ENCODE measurements at regions not wholly inside any gene's neighbourhood (a gene's known extent, or its start where the extent isn't known, plus 50 kb on each side); places are given as distances from the start of the nearest gene placed in this dataset.

DNA sequence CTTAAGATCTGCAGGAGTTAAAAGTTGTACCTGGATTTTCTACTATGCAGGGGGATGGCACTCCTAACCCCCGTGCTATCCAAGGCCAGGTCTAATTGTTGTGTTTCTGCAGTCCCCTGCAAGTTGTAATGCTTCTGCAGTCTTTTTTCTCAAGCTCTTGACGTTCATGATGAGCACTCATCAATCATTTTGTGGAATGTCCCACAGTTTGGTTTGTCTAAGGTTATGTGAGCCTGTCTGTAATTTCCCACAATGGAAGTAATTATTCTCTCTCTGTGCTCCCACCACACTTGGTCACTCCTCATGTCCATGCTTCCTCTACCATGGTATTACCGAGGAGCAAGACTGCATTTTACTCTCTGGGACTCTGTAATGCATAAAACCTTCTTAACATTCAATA, 107.6 kb upstream of the SSTR4 start:
- Histone ChIP-seq H3K9me3 (ENCODE audit: low read depth, low read length, poor library complexity, severe bottlenecking) (no peaks in the 10 kb centered on the region), H3K36me3 (ENCODE audit: insufficient read depth, low read length, poor library complexity, severe bottlenecking) (no peaks in the 10 kb centered on the region), H3K4me3 (ENCODE audit: low read depth, low read length, poor library complexity, severe bottlenecking) (no peak overlapping the region), H3K27ac (ENCODE audit: low read depth, low read length, poor library complexity, severe bottlenecking) (no peak overlapping the region), H3K27me3 (replicated peaks; ENCODE audit: insufficient read depth, low read depth, low read length, poor library complexity) (peaks cover 34% of the 10 kb centered on the region), H3K4me1 (ENCODE audit: insufficient read depth, low read length, poor library complexity, severe bottlenecking) (no peaks in the 10 kb centered on the region)
- ChIA-PET POLR2A (ENCODE audit: low non-redundant PET) (no interaction called here), CTCF (no interaction called here)
- TF ChIP-seq, protein P1, sequence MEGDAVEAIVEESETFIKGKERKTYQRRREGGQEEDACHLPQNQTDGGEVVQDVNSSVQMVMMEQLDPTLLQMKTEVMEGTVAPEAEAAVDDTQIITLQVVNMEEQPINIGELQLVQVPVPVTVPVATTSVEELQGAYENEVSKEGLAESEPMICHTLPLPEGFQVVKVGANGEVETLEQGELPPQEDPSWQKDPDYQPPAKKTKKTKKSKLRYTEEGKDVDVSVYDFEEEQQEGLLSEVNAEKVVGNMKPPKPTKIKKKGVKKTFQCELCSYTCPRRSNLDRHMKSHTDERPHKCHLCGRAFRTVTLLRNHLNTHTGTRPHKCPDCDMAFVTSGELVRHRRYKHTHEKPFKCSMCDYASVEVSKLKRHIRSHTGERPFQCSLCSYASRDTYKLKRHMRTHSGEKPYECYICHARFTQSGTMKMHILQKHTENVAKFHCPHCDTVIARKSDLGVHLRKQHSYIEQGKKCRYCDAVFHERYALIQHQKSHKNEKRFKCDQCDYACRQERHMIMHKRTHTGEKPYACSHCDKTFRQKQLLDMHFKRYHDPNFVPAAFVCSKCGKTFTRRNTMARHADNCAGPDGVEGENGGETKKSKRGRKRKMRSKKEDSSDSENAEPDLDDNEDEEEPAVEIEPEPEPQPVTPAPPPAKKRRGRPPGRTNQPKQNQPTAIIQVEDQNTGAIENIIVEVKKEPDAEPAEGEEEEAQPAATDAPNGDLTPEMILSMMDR (conservative IDR thresholded peaks at IDR 0.05; ENCODE audit: low read depth, low read length): no peak
- no peak for TF ChIP-seq EZH2 (IDR thresholded peaks at IDR 0.05; ENCODE audit: borderline replicate concordance, low read depth, low read length, poor library complexity, severe bottlenecking)
- BruUV-seq (replicated peaks): no TSS peak
- intact Hi-C loops (cut with micrococcal nuclease; ENCODE audit: unreplicated experiment): no loop called here
- no peak for DNase-seq (ENCODE audit: low spot score)

- no TSS peak for BruUV-seq (replicated peaks)
- Histone ChIP-seq H3K27me3 (replicated peaks; ENCODE audit: insufficient read depth, low read depth, low read length, poor library complexity) (peaks cover 34% of the 10 kb centered on the region), H3K27ac (ENCODE audit: low read depth, low read length, poor library complexity, severe bottlenecking) (no peak overlapping the region), H3K9me3 (ENCODE audit: low read depth, low read length, poor library complexity, severe bottlenecking) (no peaks in the 10 kb centered on the region), H3K36me3 (ENCODE audit: insufficient read depth, low read length, poor library complexity, severe bottlenecking) (no peaks in the 10 kb centered on the region), H3K4me3 (ENCODE audit: low read depth, low read length, poor library complexity, severe bottlenecking) (no peak overlapping the region), H3K4me1 (ENCODE audit: insufficient read depth, low read length, poor library complexity, severe bottlenecking) (no peaks in the 10 kb centered on the region)
- ChIA-PET CTCF (no interaction called here), POLR2A (ENCODE audit: low non-redundant PET) (no interaction called here)
- DNase-seq (ENCODE audit: low spot score): no peak
- intact Hi-C loops (cut with micrococcal nuclease; ENCODE audit: unreplicated experiment): no loop called here
- TF ChIP-seq EZH2 (IDR thresholded peaks at IDR 0.05; ENCODE audit: borderline replicate concordance, low read depth, low read length, poor library complexity, severe bottlenecking): no peak
- TF ChIP-seq, protein P1 (conservative IDR thresholded peaks at IDR 0.05; ENCODE audit: low read depth, low read length): no peak
These were observed 106.4 kb upstream of the SSTR4 start for GRCh38 chr20:22928679-22929078.

DNA sequence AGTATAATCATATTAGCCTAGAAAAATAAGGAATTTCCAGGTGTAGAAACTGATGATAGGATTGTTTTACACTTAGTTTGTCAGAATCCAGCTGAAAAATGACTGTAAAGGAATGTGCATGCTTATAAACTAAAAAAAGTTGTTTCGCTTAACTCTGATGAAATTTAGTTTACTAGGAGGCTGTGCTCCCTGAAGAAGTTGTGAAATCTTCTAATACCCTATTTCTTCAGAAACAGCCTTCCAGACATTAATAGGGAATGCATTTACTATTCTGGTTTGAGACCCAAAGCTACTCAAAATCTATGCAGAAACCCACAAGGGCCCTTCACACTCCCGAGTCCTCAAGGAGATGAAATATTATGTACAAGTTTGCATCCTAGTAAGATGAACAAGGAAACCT, 105.5 kb upstream of the SSTR4 start:
- ChIA-PET POLR2A (ENCODE audit: low non-redundant PET) (no interaction called here), CTCF (no interaction called here)
- no peaks in the 10 kb centered on the region for H3K36me3 ChIP-seq (ENCODE audit: insufficient read depth, low read length, poor library complexity, severe bottlenecking)
- BruUV-seq (replicated peaks): no TSS peak
- intact Hi-C loops (cut with micrococcal nuclease; ENCODE audit: unreplicated experiment): no loop called here
- no peaks in the 10 kb centered on the region for H3K9me3 ChIP-seq (ENCODE audit: low read depth, low read length, poor library complexity, severe bottlenecking)
- TF ChIP-seq EZH2 (IDR thresholded peaks at IDR 0.05; ENCODE audit: borderline replicate concordance, low read depth, low read length, poor library complexity, severe bottlenecking): no peak
- TF ChIP-seq, protein P1 (conservative IDR thresholded peaks at IDR 0.05; ENCODE audit: low read depth, low read length): no peak
- no peaks in the 10 kb centered on the region for H3K4me1 ChIP-seq (ENCODE audit: insufficient read depth, low read length, poor library complexity, severe bottlenecking)
- no peak overlapping the region for H3K27ac ChIP-seq (ENCODE audit: low read depth, low read length, poor library complexity, severe bottlenecking)
- H3K4me3 ChIP-seq (ENCODE audit: low read depth, low read length, poor library complexity, severe bottlenecking): no peak overlapping the region
- DNase-seq (ENCODE audit: low spot score): no peak
- peaks cover 34% of the 10 kb centered on the region for H3K27me3 ChIP-seq (replicated peaks; ENCODE audit: insufficient read depth, low read depth, low read length, poor library complexity)
